D721Med (cell line): ENCODE measurements at regions not wholly inside any gene's neighbourhood (a gene's known extent, or its start where the extent isn't known, plus 50 kb on each side); places are given as distances from the start of the nearest gene placed in this dataset.

ENCODE experiments used
- DNase-seq: peaks from one replicate; pipeline ENCODE4 v3.0.0; 2011; ENCODE audit warnings: low spot score; ENCODE audit not compliant: insufficient read length
- FAIRE-seq: peaks from 2 replicates; lab custom pipeline; 2011; peaks lifted over from hg19 to GRCh38; lab: Jason Lieb, UNC
- TF ChIP-seq, protein P1 (sequence below): IDR thresholded peaks from 2 replicates; pipeline ENCODE4 v1.5.1; 2012; ENCODE audit warnings: mild to moderate bottlenecking, control low read depth; ENCODE audit not compliant: insufficient read depth; ENCODE audit errors: missing control alignments

DNA sequence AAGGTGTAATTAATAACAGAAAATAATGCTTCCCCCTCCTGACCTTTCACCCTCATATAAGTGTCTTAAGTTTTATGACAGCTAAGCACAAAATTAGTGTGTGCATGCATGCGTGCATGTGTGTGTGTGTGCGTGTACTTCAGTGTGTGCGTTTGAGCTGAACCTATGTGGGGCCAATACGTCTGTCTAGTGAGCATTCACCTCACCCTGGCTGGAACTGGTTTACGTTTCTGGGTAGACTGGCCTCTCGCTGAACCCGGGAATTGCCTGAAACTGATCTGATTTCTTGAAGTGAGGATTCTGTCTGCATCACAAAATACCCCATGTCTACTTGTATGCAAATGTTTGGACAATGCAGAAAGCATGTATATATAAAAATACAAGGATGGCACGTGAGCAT is 68.2 kb upstream of the TBX3 start:
- DNase-seq (no peak), FAIRE-seq (no peak)
- TF ChIP-seq, protein P1, sequence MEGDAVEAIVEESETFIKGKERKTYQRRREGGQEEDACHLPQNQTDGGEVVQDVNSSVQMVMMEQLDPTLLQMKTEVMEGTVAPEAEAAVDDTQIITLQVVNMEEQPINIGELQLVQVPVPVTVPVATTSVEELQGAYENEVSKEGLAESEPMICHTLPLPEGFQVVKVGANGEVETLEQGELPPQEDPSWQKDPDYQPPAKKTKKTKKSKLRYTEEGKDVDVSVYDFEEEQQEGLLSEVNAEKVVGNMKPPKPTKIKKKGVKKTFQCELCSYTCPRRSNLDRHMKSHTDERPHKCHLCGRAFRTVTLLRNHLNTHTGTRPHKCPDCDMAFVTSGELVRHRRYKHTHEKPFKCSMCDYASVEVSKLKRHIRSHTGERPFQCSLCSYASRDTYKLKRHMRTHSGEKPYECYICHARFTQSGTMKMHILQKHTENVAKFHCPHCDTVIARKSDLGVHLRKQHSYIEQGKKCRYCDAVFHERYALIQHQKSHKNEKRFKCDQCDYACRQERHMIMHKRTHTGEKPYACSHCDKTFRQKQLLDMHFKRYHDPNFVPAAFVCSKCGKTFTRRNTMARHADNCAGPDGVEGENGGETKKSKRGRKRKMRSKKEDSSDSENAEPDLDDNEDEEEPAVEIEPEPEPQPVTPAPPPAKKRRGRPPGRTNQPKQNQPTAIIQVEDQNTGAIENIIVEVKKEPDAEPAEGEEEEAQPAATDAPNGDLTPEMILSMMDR: no peak

DNA sequence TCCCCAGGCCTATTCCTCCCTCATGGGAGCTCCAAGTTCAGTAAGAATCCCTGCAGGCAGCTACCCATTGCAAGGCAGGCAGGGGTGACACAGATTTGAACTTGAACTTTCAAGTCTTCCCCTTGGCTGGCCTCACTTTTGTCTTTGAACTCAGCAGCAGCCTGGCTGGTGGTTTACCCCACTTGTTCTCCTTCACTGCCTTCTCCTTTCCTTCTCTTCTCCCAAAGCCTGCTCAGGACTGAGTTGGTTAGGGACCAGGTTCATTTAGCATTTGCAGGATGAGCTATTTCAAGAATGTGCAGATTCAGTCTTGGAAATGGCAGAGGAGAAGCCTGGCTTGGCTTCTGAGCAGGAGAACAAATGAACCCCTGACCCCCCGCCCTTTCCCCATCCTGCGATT is 67.7 kb upstream of the TBX3 start:
- DNase-seq (no peak), FAIRE-seq (no peak)
- TF ChIP-seq, protein P1: no peak

DNA sequence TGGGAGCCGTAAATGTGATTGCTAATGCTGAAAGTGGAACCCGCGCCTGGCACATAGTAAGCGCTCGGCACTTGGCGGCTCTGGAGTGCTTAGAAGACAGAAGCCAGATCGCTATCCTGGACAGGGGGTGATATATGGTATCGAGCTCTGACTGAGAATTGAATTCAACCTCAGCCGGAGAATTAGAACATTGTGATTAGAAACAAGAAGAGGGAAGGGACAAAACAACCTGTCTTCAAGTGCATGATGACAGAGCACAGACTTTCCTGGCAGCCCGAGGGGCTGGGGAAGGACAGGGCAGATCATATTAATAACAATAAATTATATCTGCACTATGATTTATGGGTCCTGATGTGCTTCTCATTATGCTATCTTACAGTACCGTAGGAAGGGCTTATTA is 66.9 kb upstream of the TBX3 start:
- no peak for DNase-seq
- TF ChIP-seq, protein P1: no peak
- no peak for FAIRE-seq

DNA sequence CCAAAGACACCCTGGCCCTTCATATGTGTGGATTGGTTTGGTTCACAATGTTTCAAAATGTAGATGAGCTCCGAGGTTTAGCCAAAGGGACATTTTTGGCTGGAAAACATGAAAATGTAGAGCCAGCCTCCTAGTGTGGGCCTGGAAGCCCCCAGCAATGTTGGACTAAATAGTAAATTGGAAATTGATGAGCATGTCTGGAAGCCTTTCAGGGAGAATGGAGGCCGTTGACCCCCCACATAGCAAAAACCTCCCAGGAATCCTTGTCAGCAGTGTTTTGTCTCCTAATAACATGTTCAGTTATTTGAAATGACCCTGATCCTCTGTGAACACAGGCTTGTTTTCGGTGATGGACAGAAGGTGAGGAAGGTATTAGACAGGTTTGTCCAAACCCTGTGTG is 65.1 kb upstream of the TBX3 start:
- DNase-seq (no peak), FAIRE-seq (no peak)
- TF ChIP-seq, protein P1: no peak

DNA sequence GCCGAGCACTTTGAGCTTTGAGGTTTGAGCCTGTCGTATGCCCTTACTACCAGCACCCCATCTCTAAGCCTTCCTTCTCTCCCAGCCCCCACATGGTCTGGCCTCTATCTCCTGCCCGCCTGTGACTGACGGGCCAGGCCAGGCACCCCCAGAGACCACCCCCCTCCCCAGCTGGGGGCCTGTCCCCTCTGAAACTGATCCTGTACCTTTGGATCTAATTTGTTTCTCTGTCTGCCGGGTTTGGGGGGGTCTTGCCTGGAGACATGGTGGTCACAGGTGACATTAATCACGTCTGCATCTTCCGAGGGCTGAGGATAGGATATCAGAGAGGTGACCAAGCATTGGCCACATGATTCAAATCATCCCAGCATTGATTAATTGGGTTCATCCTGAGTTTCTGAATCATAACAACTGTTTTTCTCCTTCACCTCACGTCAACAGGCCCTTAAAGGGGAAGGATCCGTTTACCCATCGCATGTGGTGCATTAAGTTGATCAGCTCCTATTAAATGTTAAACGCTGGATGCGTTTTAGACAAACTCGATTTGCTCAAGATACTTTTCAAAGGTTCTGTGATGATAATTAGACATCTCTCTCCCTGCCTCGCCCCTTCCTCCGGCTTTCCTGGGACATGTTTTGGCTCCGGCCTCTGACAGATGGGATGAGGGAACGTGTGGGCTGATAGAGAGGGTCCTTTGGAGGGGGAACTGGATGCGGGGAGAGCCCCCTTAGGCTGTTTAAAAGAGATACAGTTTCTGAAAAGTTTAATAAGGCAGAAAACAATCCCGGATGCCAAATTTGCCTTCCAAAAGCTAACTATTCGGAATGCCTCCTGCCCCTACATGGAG is 63.3 kb upstream of the TBX3 start:
- FAIRE-seq: no peak
- no peak for DNase-seq
- TF ChIP-seq, protein P1: no peak

DNA sequence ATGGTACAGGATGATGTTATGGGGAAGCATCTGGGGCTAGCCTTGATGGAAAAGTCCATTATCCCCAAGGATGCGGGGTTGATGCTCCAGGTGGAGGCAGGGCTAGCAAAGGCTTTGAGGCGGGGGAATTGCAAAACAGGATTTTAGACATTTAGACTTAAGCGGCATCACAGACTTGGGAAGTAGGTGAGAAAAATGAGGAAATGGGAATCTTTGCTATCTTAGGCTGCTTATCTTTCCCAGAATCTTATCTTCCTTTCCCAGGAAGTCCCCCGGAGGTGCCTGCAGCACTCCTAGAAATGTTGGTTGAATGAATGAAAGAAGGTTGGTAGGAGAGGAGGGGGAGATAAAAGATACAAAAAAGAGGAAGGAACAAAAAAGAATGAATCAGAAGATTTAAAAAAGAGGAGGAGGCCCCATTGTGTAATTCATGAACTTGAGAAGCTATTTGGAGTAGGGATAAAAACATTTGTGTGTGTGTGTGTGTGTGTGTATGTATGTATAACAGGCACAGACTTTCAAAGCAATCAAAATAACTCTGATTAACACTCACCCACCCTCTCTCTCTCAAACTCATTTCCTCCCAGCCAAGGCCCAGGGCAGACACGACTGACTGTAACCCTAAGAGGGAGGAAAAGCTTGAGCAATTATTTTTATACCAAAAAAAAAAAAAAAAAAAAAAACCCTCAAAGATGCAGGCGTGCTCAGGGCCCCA is 62.5 kb upstream of the TBX3 start:
- TF ChIP-seq, protein P1: no peak
- FAIRE-seq (no peak), DNase-seq (no peak)

DNA sequence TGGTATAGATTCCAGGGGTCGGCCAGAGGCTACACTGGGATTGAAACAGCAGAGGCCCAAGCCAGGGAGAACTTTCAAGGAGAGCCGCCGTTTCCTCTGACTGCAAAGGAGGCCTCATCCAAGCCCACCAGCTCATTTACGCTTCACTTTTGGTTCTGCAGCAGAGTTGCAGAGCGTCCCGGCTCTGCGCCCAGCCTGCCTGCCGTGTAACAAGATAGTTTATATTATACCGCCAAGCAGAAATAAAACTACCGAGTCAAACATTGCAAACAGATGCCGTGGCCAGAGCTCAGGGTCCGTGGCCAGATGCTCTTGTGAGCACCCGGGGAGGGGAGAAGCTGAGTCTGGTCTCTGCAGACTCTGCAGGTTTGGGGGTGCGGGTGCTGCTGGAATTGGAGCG is 60.7 kb upstream of the TBX3 start:
- FAIRE-seq (no peak), DNase-seq (no peak)
- TF ChIP-seq, protein P1: no peak
